ENCODE measurements at regions not wholly inside any gene's neighbourhood (a gene's known extent, or its start where the extent isn't known, plus 50 kb on each side); places are given as distances from the start of the nearest gene placed in this dataset.

GRCh38 chr3:43817825-43818224, 127.1 kb downstream of the ABHD5 start:
- Histone ChIP-seq H3K9ac (no peak overlapping the region), H3K79me2 (ENCODE audit: insufficient read depth) (no peaks in the 10 kb centered on the region), H4K20me1 (ENCODE audit: insufficient read depth) (no peaks in the 10 kb centered on the region), H3K4me1 (ENCODE audit: control insufficient read depth in 1 of 2, insufficient read depth in 2 of 2, low read depth in 1 of 2, low read length in 1 of 2) (no peaks in the 10 kb centered on the region), H3K9me2 (no peaks in the 10 kb centered on the region), H2AFZ (ENCODE audit: low read depth) (no peak overlapping the region), H3F3A (replicated peaks; ENCODE audit: insufficient read depth) (no peaks in the 10 kb centered on the region), H3K4me2 (no peak overlapping the region), H3K36me3 (replicated peaks in 1 of 2; ENCODE audit: control insufficient read depth in 1 of 2, insufficient read depth in 2 of 2, low read length in 1 of 2) (no peaks in the 10 kb centered on the region), H3K27me3 (ENCODE audit: insufficient read depth) (peaks cover 4% of the 10 kb centered on the region; the same call in 1 of the 2 replicates), H3K4me3 (ENCODE audit: low read depth in 2 of 2, low read length in 1 of 2) (no peak overlapping the region), H3K9me3 (no peaks in the 10 kb centered on the region), H3K27ac (ENCODE audit: low read depth in 2 of 2, low read length in 1 of 2) (no peak overlapping the region)
- CTCF ChIA-PET = no interaction called here
- TF ChIP-seq POLR2AphosphoS5 (IDR thresholded peaks at IDR 0.05; ENCODE audit: low read depth, low read length) (no peak), CHD2 (IDR thresholded peaks at IDR 0.05; ENCODE audit: low read length, partially characterized antibody) (no peak), USF2 (IDR thresholded peaks at IDR 0.05; ENCODE audit: borderline replicate concordance, low read depth, low read length) (no peak), GABPA (IDR thresholded peaks at IDR 0.05; ENCODE audit: low read depth) (no peak), MXI1 (IDR thresholded peaks at IDR 0.05; ENCODE audit: low read depth, low read length) (no peak), REST (IDR thresholded peaks at IDR 0.05; ENCODE audit: low read depth, low read length) (no peak), FOXJ3 (CRISPR knock-in tag; IDR thresholded peaks at IDR 0.05) (no peak), TAF1 (IDR thresholded peaks at IDR 0.05; ENCODE audit: borderline replicate concordance, low read depth, low read length) (no peak), FOSL2 (IDR thresholded peaks at IDR 0.05; ENCODE audit: borderline replicate concordance, low read depth) (no peak), RAD21 (IDR thresholded peaks at IDR 0.05; ENCODE audit: low read length) (no peak), TEAD4 (IDR thresholded peaks at IDR 0.05; ENCODE audit: borderline replicate concordance, insufficient read depth) (no peak), JUND (IDR thresholded peaks at IDR 0.05) (no peak), NRF1 (IDR thresholded peaks at IDR 0.05; ENCODE audit: low read depth, low read length) (no peak), RXRA (IDR thresholded peaks at IDR 0.05; ENCODE audit: borderline replicate concordance, low read depth) (no peak), SIN3A (IDR thresholded peaks at IDR 0.05; ENCODE audit: borderline replicate concordance, low read depth, low read length) (no peak), MAX (IDR thresholded peaks at IDR 0.05; ENCODE audit: low read depth) (no peak), YY1 (IDR thresholded peaks at IDR 0.05; ENCODE audit: low read depth) (no peak)
- TF ChIP-seq, protein P1, sequence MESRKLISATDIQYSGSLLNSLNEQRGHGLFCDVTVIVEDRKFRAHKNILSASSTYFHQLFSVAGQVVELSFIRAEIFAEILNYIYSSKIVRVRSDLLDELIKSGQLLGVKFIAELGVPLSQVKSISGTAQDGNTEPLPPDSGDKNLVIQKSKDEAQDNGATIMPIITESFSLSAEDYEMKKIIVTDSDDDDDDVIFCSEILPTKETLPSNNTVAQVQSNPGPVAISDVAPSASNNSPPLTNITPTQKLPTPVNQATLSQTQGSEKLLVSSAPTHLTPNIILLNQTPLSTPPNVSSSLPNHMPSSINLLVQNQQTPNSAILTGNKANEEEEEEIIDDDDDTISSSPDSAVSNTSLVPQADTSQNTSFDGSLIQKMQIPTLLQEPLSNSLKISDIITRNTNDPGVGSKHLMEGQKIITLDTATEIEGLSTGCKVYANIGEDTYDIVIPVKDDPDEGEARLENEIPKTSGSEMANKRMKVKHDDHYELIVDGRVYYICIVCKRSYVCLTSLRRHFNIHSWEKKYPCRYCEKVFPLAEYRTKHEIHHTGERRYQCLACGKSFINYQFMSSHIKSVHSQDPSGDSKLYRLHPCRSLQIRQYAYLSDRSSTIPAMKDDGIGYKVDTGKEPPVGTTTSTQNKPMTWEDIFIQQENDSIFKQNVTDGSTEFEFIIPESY (IDR thresholded peaks at IDR 0.05; ENCODE audit: borderline replicate concordance, low read depth) = no peak
- TF ChIP-seq, protein P2, sequence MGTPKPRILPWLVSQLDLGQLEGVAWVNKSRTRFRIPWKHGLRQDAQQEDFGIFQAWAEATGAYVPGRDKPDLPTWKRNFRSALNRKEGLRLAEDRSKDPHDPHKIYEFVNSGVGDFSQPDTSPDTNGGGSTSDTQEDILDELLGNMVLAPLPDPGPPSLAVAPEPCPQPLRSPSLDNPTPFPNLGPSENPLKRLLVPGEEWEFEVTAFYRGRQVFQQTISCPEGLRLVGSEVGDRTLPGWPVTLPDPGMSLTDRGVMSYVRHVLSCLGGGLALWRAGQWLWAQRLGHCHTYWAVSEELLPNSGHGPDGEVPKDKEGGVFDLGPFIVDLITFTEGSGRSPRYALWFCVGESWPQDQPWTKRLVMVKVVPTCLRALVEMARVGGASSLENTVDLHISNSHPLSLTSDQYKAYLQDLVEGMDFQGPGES (IDR thresholded peaks at IDR 0.05; ENCODE audit: low read depth, low read length) = no peak
- DNase-seq = no peak
- WGBS (ENCODE audit: low lambda C conversion rate) = 31% methylated on average over 2 of the region's 2 CpGs
- POLR2A ChIA-PET = no interaction called here
